SK-N-SH (cell line): ENCODE measurements at regions not wholly inside any gene's neighbourhood (a gene's known extent, or its start where the extent isn't known, plus 50 kb on each side); places are given as distances from the start of the nearest gene placed in this dataset.

Experiments used
- CTCF ChIP-seq: fragments of 200-600 bp; sonication (generic); IDR thresholded peaks from 2 replicates; pipeline ENCODE4 v1.6.1; 2017; ENCODE audit warnings: antibody characterized with exemption, mild to moderate bottlenecking, moderate library complexity
- EP300 ChIP-seq, 2 experiments: IDR thresholded peaks; 2 replicates each; pipeline versions ENCODE4 v1.4.0 to v1.6.1; 2012; ENCODE audit warnings: borderline replicate concordance in 1 of 2, low read depth in 1 of 2, low read length in 1 of 2
- EZH2phosphoT487 ChIP-seq: fragments of 200-600 bp; sonication (generic); IDR thresholded peaks from 2 replicates; pipeline ENCODE4 v1.6.1; 2017; ENCODE audit warnings: low read depth, mixed run types, mild to moderate bottlenecking, antibody characterized with exemption, moderate library complexity, borderline replicate concordance
- FOXM1 ChIP-seq: IDR thresholded peaks from 2 replicates; pipeline ENCODE4 v1.4.0; 2012; ENCODE audit warnings: low read depth, mild to moderate bottlenecking
- GABPA ChIP-seq: IDR thresholded peaks from 2 replicates; pipeline ENCODE4 v1.4.0; 2012; ENCODE audit warnings: low read depth, mild to moderate bottlenecking
- MAX ChIP-seq: IDR thresholded peaks from 2 replicates; pipeline ENCODE4 v1.4.0; 2012; ENCODE audit warnings: low read depth
- NFIC ChIP-seq: IDR thresholded peaks from 2 replicates; pipeline ENCODE4 v1.4.0; 2012; ENCODE audit warnings: borderline replicate concordance
- POLR2AphosphoS5 ChIP-seq: IDR thresholded peaks from 2 replicates; pipeline ENCODE4 v1.6.1; 2012; ENCODE audit warnings: low read depth, low read length
- RCOR1 ChIP-seq: fragments of 150-350 bp; IDR thresholded peaks from 2 replicates; pipeline ENCODE4 v1.6.1; 2017; ENCODE audit warnings: antibody characterized with exemption, low read length
- SIN3A ChIP-seq: IDR thresholded peaks from 2 replicates; pipeline ENCODE4 v1.6.1; 2012; ENCODE audit warnings: low read depth, mild to moderate bottlenecking, low read length, moderate library complexity, borderline replicate concordance
- TCF12 ChIP-seq: IDR thresholded peaks from 2 replicates; pipeline ENCODE4 v1.4.0; 2012
- USF2 ChIP-seq: fragments of 150-350 bp; IDR thresholded peaks from 2 replicates; pipeline ENCODE4 v1.6.1; 2017; ENCODE audit warnings: antibody characterized with exemption, low read length, low read depth, borderline replicate concordance
- YY1 ChIP-seq: IDR thresholded peaks from 2 replicates; pipeline ENCODE4 v1.4.0; 2012; ENCODE audit warnings: low read depth, mild to moderate bottlenecking

GRCh38 chr9:22739712-22740111 lies 293.1 kb downstream of the DMRTA1 start:
- TF ChIP-seq POLR2AphosphoS5 = no peak
- TF ChIP-seq CTCF = no peak
- TF ChIP-seq RCOR1 = no peak
- no peak for TF ChIP-seq GABPA
- no peak for TF ChIP-seq SIN3A
- TF ChIP-seq USF2 = no peak
- no peak for TF ChIP-seq TCF12
- no peak for TF ChIP-seq EP300 (IDR thresholded peaks at IDR 0.05; ENCODE audit: borderline replicate concordance in 1 of 2, low read depth in 1 of 2, low read length in 1 of 2)
- TF ChIP-seq EZH2phosphoT487 = no peak
- TF ChIP-seq FOXM1 = no peak
- no peak for TF ChIP-seq MAX
- TF ChIP-seq NFIC = no peak
- no peak for TF ChIP-seq YY1
